Lung microvascular endothelial cell (primary cell): ENCODE measurements at regions not wholly inside any gene's neighbourhood (a gene's known extent, or its start where the extent isn't known, plus 50 kb on each side); places are given as distances from the start of the nearest gene placed in this dataset.

Experiments used
- DNase-seq, 2 donors: peaks; one replicate each; pipeline versions ENCODE4 v3.0.0 to v3.0.0-alpha.2; 2010; ENCODE audit warnings: low read depth in 2 of 2

- no peak for DNase-seq
Measured at GRCh38 chr3:73757536-73757935, 132.8 kb upstream of the PDZRN3 start.

DNA sequence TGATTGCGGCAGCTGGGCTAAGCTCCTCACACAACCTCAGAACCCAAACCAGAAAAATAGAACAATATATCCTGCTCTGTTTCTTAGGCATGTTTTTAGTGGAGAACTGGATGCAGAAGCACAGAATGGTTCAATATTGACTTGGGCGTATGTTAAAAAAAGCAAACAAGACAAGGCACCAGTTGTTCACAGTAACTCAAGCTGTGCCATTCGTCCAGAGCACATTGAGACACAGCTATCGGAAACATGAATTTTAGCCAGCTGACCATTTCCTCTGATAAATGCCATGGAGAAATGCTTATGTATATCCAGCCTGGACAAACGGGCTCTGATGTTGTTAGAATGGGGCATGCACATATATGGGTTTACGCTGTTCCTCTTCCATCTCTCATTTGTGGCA, 129.2 kb upstream of the PDZRN3 start:
- DNase-seq = no peak

GRCh38 chr3:73752338-73752737, 127.6 kb upstream of the PDZRN3 start:
- no peak for DNase-seq

DNA sequence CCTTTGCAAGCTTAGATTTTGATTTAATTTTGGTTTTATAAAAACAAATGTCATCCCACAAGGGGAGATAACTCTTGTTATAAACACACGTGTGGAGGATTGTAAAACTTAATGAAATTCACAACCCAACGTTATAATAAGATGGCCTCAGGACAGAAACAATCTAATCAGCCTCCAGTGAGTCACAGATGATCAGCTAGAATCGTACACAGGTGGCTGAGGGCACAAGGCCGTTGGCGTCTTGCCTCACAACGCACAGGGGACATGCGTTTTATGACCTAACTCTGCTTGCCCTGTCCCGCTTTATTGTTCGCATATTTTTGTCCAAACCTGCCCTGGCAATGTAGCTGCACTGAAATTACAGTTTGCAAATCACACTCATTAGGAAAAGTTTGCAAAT, 121.9 kb upstream of the PDZRN3 start:
- no peak for DNase-seq

- DNase-seq = peak in 1 of 2 donors; percentile 33
Measured at GRCh38 chr3:73745526-73746191, 120.9 kb upstream of the PDZRN3 start.

DNA sequence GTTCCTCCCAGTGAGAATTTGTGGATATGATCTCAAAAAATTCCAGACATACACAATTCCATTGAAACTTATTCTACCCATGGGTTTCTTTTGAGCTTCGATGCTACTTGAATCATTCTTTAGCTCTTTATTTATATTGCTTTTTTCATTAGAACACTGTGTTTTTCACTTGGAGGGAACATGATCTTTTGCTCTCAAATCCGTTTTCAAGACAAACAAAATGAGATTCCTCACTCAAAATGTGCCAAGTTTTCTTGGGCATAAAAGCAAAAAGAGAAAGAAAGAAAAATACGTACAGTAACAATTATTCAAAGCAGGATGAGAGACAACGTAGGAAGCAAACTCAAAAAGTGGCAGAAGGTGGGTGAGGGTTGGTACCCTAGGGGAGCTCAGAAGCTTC, 118.8 kb upstream of the PDZRN3 start:
- no peak for DNase-seq

DNA sequence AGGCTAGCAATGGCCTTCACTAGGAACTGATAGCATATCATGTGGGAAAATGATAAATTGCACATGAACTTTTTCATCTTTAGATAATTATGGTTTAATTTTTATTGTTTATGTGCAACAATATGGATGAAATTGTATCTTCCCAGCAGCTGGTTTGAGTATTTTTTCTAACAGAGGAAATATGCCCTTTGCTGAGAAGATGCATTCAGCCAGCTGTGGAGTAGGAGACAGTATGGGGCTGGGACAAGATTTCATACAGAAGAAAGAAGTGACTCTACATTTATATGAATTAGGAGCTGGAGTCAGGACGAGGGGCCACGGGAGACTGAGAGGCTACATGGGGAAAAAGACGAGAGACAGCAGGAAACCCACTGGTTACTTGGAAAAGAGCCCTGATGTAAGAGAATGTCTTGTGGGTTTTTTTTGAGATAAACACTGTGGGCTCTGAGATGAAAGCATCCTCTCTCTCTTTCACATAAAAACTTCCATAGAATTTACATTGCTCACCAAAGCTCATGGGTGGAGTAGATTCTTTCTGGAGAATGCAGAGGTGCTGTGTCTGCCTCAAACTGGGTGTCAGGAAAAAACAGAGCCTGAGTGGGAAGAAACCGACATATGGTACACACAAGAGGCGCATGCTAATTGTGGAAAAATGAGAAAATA, 115.2 kb upstream of the PDZRN3 start:
- DNase-seq = no peak

DNA sequence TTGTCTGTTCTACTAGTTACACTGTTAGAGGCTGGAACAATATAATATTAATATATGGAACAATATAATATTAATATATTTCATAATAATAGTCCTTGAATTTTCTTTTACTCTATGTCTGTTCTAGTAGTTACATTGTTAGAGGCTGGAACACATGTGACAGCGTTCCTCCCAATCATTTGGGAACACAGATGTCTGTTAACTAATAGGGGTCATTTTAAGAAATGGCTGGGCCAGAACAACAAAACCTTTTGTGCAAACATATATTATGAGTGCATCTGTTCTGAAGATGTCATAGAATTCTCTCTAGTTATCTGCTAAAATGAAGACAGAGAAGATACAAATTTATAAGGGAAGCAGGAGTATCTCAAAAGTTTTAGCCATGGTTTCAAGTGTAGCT, 114.0 kb upstream of the PDZRN3 start:
- DNase-seq = no peak

DNA sequence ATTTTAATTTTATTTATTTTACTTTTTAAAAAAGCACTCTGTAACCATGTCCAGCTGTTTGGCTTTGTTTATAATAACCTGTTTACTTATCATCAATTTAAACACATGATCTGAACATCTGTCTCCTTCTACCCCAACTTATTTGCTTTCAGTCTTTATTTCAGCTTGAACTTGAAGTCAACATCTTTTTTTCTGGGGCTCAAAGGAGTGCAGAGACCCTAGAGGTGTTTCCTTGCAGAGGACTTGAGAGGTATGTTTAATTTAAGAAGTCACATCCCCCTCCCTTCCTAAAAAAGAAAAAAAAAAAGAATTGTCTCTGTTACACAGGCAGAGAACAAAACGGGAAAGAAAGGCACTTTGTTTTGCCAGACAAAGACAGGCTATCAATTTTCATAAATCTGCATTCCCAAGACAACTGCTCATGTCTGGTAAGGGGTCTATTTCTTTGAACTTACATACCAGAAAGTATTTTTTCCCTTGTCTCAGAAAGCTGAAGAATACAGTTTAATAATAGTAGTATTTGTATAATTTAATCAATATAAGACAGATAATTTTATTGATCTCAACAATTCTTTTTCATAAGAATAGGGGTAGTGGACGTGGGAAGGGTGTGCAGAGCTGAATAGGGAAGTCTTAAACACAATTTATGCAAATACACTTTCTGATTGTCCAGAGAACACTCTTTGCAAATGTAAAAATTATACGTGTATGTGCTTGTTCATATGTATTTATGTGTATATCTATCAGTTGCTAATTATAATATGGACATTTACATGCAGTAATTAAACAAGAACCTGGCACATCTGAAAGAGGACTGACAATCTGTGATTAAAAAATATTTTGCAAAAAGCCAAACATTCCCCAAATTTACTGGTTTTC, 109.7 kb upstream of the PDZRN3 start:
- no peak for DNase-seq

DNA sequence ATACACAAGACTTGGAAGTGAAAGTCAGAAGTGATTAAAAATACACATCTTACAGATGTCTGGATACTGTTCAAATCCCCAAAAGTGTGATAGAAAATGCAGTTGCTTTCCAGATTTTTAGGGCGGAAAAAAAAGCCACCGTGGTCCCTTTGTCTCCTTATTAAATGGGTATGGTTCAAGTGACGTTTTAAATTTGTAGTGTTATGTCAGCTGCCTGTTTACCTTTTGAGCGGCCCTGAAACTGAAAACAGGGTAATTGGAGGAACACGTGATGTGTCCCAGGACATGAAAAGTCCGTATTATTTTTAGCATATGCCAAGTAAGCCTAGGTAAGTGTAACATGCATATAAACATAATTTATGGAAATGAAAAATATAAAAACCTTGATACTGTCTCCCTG, 109.0 kb upstream of the PDZRN3 start:
- no peak for DNase-seq

GRCh38 chr3:73729969-73730440, 105.3 kb upstream of the PDZRN3 start:
- no peak for DNase-seq

DNA sequence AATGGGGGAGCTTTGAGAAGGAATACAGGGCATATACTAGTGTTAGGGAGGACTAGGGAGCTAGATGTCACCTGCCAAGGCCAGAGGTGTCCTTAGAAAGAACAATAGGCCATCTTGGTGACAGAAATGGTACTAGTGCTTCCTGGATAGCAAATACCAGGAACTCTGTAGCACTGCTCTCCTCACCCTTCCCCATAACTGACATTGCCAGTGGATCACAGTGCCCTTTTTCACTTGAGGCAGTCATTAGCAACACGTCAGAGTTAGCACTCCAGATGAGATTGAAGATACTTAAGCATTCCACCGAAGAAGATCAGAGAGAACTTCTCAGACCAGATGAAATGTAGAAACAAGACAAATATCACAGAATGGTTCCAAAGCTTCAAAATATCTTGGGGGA, 103.1 kb upstream of the PDZRN3 start:
- DNase-seq = no peak

DNA sequence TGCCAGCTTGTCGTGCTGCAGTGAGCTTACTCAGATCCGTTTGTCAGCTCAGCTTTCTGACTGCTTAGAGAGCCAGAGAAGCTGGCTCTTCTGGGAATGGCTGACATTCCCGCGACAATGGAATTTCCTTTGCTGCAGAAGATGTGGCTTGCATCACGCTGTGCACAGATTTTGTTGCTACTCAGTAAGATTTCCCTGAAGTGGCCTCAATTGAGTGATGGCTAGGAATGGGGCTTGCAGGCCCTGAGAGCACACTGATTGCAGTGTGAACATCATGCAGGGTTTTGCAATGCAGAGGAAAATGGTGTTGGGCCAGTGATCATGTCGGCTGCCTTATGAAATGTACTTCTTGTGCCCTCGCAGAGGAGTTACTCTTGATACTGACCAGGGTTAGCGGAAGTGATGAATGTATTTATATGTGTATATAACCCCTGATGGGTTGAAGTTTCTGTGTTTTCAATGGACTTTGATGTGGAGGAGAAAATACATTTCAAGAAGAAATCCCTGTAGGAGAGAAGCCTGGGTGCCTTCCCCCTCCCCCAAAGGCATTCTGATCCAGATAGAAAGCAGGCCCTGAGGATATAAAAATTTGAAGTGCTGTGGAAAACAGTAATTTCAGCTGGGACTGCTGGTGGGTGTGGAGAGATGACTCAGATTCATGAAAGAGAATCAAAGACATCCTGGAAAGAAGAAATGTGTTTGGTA, 102.5 kb upstream of the PDZRN3 start:
- no peak for DNase-seq

DNA sequence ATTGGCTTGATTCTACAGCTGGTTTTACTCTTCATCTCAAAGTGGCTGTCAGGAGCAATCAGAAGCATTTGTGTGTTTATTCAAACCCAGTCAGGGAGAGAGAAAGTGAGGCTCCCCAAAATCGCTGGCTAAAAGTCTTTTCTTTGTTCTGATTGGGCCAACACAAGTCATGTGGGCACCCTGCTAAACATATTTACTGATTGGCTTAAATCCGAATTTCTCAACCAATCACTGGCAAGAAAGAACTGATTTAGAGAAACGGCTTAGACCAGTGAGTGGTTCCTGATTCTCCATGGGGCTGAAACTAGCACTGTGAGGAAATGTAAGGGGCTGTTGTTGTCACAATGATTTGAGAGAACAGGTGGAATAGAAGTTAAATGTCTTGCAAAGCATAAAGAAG, 98.9 kb upstream of the PDZRN3 start:
- no peak for DNase-seq

- DNase-seq = no peak
Measured at GRCh38 chr3:73719861-73720260, 95.1 kb upstream of the PDZRN3 start.

DNA sequence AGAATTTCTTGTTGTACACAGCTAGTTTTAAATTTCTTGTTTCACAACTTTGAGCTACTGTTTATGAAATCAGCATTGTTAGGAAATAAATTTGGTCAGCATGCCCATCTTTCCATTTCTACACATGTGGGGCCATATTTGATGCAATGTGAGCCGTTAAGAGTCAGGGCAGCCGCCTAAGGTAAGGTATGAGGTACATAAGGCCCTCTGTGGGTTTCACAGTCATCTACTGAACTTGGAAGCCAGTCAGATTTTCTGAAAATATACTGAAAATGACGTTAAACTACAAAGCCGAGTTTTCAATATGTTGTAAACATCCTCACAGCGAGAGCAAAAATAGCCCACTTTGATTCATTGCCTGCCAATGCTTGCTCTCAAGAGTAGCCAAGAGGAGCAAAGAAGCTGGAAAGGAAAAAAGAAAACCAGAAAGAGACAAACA, 94.7 kb upstream of the PDZRN3 start:
- no peak for DNase-seq

DNA sequence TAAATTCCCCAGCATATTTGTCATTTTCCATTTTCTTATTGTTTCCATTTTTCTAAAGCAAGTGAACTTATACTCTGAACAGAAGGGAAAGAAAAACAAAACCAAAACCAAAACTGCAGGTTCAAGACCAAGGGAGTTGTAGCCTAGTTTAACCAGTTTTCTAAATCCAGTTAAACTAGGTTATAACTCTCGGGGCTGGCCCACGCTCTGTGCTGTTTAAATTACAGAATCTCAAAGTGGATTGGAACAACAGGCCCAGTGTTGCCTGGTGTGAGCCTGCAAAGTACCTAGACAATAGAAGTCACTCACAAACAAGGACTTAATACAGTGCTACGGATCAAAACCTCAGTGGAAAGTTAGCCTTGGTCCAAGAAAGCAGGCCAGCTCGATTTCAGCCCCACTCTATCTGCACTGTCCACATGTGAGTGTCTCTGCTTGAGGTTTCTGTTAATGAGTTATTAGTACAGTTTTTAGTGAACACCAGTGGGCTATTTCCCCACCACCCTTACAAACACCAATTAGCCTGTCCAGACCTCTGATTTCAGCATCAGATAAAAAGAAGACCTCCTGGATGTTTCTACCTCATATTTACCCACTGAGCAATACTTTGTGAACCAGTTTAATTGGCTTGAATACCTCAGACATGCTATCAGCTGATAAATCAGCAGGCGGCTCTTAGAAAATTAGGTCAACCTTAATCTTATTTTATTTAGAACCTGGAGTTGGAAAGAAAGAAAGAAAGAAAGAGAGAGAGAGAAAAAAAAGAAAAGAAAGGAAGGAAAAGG, 93.8 kb upstream of the PDZRN3 start:
- DNase-seq = no peak

DNA sequence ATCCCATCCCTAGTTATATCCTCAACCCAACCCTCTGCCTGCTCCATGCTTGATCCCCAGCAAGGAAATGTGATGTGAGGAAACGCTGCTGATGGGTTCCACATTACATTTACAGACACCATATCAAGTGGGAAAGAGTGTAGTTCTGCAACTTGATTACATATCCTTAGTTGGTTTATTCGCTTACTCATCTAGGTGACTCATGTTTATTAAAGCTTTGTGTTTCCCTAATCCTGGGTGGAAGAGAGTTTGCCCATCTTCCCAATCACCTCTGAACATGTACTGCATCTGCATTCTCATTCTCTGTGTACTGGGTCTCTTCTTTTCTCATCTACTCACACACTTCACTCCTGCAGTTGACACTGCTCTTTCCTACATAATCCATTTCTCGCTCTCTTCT, 91.7 kb upstream of the PDZRN3 start:
- no peak for DNase-seq

DNA sequence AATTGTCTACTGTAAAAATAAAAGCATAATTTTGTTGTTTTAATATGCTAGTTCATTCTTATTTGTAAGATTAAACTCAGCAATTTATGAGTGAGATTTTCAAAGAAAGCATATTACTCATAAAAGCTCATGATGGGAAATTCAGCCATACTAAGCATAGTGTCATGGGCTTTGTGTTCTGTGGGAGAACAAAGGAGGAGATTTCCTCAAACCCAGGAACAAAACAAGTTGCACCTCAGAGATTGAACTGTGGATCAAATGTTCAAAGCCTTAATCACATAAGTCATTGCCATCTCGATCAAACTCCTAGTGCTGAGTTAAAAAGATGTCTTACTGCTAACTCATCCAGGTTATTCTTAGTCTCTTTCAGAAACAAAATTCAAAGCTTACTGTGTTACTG, 85.6 kb upstream of the PDZRN3 start:
- DNase-seq = no peak

DNA sequence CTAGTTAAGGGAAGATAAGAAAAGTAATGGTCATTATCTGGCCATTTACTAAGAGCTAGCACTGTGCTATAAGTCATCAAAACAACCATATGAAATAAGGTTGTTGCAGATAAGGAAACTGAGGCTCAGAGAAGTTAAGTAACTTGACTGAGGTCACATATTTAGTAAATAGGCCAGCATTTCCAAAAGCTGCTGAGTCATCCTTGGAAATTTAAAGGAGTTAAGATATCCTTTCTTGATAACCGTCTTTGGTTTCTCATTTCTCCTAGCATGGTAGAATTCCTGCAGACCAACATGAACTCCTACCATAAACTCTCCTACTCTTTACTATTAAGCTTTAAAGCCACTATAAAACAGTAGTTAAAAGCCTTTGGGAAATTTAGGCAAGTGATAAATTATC, 85.0 kb upstream of the PDZRN3 start:
- DNase-seq = no peak

- no peak for DNase-seq
Measured at GRCh38 chr3:73708956-73709355, 84.2 kb upstream of the PDZRN3 start.
